AML-193 (cell line): ENCODE measurements at regions not wholly inside any gene's neighbourhood (a gene's known extent, or its start where the extent isn't known, plus 50 kb on each side); places are given as distances from the start of the nearest gene placed in this dataset.

Experiments
- DNase-seq, 2 experiments: peaks; one replicate each; lab custom pipeline; 2025; lab: John Stamatoyannopoulos, UW

- DNase-seq: no peak
Measured at GRCh38 chr18:76684265-76684664, 138.1 kb upstream of the ZNF236 start.

- no peak for DNase-seq
Measured at GRCh38 chr18:76679945-76680344, 142.4 kb upstream of the ZNF236 start.

- DNase-seq: no peak
Measured at GRCh38 chr18:76679259-76679658, 143.1 kb upstream of the ZNF236 start.

GRCh38 chr18:76678248-76678647, 144.1 kb upstream of the ZNF236 start:
- DNase-seq: no peak

- DNase-seq: no peak
Measured at GRCh38 chr18:76674596-76674995, 147.8 kb upstream of the ZNF236 start.

- DNase-seq: no peak
Measured at GRCh38 chr18:76673281-76674185, 148.8 kb upstream of the ZNF236 start.

- DNase-seq: no peak
Measured at GRCh38 chr18:76672627-76673026, 149.7 kb upstream of the ZNF236 start.

GRCh38 chr18:76670564-76671288, 151.6 kb upstream of the ZNF236 start:
- DNase-seq: no peak

GRCh38 chr18:76668546-76668945, 153.8 kb upstream of the ZNF236 start:
- no peak for DNase-seq

- DNase-seq: no peak
Measured at GRCh38 chr18:76668119-76668518, 154.2 kb upstream of the ZNF236 start.

GRCh38 chr18:76667603-76668002, 154.8 kb upstream of the ZNF236 start:
- no peak for DNase-seq

GRCh38 chr18:76662626-76663025, 159.7 kb upstream of the ZNF236 start:
- DNase-seq: no peak

GRCh38 chr18:76660571-76661192, 161.7 kb upstream of the ZNF236 start:
- DNase-seq: no peak

GRCh38 chr18:76658627-76659026, 163.6 kb upstream of the ZNF516 start:
- DNase-seq: no peak

- no peak for DNase-seq
Measured at GRCh38 chr18:76657911-76658470, 162.9 kb upstream of the ZNF516 start.

GRCh38 chr18:76656925-76657827, 162.1 kb upstream of the ZNF516 start:
- no peak for DNase-seq

- DNase-seq: no peak
Measured at GRCh38 chr18:76654577-76654976, 159.5 kb upstream of the ZNF516 start.

GRCh38 chr18:76647322-76647721, 152.3 kb upstream of the ZNF516 start:
- DNase-seq: no peak

- DNase-seq: no peak
Measured at GRCh38 chr18:76644580-76644979, 149.5 kb upstream of the ZNF516 start.

GRCh38 chr18:76643996-76644395, 149.0 kb upstream of the ZNF516 start:
- DNase-seq: no peak

GRCh38 chr18:76643199-76643598, 148.2 kb upstream of the ZNF516 start:
- DNase-seq: no peak
